ENCODE measurements at regions not wholly inside any gene's neighbourhood (a gene's known extent, or its start where the extent isn't known, plus 50 kb on each side); places are given as distances from the start of the nearest gene placed in this dataset.
"Not testable (repeated sequence)": the region's sequence is repeated elsewhere in the genome, so short reads cannot be mapped to it uniquely, and the experiment has no call there.

- DNase-seq, result no peak
Measured at GRCh38 chr13:27327633-27328032, 57.0 kb downstream of the RASL11A start.

DNA sequence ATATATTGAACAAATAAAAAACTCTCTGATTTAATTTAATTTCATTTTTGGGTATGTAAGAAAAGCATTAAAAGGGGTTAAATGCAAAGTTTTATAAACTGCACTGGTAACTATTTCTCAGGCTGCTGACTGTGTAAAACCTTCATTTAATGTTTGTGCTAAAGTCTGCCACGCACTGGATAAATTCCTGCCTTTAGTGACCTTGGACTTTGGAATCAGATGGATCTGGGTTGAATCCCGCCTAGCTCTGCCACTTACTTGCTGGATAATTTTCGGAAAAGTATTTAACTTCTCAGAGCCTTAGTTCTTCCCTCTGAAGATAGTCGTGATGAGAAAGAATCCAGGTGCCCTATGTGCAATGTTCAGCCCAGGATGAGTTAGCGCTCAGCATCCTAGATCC lies 58.6 kb downstream of the RASL11A start:
- DNase-seq, result no peak

GRCh38 chr13:27334774-27335435 lies 64.3 kb downstream of the RASL11A start:
- peak; percentile 85 to 94 for DNase-seq

DNA sequence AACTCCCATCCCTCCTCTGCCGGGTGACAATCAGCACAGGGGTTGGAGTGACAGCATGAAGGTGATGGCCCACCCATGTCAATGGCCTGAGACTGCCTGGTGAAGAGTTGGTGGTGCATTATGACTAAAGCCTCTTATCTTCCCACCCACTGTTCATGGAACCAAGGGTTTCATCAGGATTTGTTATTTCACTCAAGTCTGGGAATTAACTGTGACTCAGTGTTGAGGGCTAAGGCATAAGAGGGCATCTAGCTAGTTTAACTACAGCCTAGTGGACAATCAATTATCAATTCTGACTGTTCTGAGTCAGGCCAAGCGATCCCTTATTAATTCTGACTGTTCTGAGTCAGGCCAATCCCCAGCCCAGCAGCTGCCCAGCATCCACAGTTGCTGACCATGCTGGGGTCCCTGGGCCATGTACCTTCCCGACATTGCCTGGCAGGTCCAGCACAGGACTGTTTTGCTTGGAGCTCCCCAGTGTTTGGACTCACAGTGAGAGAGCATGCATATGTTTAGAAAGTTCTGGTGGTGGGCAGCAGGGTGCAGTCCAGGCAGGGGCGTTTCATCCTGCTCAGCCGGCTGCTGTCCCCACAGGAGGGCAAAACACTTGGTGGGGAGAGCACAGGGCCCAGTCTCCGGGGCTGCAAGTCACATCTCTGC lies 65.5 kb downstream of the RASL11A start:
- DNase-seq, result no peak

- no peak for DNase-seq
Measured at GRCh38 chr13:27338207-27338606, 67.6 kb downstream of the RASL11A start.

GRCh38 chr13:27338816-27339215 lies 68.2 kb downstream of the RASL11A start:
- DNase-seq, result peak in 1 of 2 experiments; percentile 38

DNA sequence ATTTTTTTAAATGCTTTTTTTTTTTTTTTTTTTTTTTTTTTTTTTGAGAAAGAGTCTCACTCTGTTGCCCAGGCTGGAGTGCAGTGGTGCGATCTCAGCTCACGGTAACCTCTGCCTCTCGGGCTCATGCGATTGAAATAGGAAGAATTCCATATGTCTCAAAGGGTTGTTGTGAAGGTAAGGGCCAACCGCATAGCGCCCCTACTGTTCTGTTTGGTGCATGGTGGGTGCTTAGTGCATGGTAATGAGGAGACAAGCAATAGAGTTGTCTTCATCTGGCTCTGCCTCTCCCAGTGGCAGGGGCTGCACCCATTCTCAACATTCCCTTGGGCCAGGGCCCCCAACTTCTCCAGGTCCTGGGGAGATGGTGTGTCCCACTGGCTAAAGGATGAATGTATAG lies 68.7 kb downstream of the RASL11A start:
- peak; percentile 73 to 89 for DNase-seq

DNA sequence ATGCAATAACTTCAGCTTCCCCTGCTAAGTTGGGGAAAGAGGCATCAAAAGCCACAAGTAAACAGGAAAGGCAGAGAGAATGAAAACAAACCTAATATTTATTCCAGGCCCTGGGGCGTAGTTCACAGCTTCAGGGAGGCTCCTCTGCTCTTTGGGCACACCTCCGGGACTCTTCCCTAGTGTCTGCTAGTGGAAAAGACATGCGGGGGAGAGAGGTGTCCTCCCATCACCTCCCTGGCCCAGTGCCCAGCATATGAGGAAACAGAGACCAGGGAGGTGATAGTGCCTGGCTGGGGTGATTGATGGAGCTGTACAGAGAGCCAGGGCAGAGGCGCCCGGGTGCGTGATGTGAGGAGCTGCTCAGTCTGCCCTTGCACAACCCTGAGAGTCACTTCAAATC lies 71.0 kb downstream of the RASL11A start:
- no peak for DNase-seq

DNA sequence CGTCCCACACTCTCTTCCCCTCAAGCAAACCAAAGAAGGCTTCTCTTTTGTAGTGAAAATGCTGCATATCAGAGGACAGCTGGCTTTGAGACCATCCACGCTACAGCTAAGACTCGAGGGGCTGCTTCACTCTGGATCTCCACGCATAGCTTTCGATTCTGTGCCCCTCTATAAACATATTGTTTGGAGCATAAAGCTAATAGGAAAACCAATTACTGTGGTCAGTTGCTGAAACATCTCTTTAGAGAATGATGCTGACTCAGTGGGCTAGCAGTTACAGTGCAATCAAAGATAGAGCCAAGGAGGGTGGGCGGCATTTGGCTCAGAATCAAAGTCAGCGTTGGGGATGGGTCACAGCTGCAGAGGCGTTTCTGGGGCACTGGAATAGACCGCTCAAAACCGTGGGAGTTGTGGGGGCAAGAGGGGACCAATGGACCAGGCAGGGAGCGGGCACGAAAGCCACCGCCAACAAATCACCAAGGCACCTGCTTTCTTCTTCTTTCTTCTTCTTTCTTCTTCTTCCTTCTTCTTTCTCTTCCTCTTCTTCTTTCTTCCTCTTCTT lies 76.7 kb downstream of the RASL11A start:
- DNase-seq, result no peak

DNA sequence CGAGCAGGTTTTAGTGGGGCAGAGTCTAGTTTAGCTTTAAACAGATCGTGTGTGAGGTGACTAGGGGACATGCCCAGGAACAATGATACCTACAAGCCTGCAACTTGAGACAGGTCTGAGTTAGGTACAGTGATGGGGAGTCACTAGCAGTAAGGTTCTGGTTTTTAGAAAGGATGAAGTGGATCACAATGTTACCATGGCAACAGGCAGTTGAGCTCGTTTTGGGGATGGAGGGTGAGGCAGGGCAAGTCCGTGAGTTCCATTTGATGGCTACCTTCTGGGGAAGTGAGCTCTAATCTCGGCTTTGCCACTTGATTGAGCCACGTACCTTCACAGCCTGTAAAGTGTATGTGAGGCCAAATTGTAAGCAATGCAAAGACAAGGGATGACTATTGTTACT lies 76.0 kb upstream of the GTF3A start:
- no peak for DNase-seq

DNA sequence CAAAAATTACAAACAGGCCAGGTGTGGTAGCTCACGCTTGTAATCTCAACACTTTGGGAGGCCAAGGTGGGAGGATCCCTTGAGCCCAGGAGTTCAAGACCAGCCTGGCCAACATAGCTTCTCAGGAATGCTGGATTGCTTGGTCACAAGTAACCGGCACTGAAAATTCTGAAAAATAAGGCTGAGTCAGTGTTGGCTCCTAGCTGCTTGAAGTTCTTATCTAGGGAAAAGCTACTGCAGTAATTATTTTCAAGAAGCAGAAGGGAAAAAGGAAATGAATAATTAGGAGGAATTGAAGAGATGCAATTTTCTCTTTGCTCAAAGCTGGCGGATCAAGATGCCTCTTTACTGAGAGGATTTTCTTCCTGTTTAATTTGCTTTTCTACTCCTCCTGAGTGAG lies 75.0 kb upstream of the GTF3A start:
- DNase-seq, result no peak

- DNase-seq, result not testable (repeated sequence)
Measured at GRCh38 chr13:27350825-27351224, 73.6 kb upstream of the GTF3A start.

- no peak for DNase-seq
Measured at GRCh38 chr13:27352698-27353097, 71.7 kb upstream of the GTF3A start.

GRCh38 chr13:27353166-27353583 lies 71.2 kb upstream of the GTF3A start:
- no peak for DNase-seq

DNA sequence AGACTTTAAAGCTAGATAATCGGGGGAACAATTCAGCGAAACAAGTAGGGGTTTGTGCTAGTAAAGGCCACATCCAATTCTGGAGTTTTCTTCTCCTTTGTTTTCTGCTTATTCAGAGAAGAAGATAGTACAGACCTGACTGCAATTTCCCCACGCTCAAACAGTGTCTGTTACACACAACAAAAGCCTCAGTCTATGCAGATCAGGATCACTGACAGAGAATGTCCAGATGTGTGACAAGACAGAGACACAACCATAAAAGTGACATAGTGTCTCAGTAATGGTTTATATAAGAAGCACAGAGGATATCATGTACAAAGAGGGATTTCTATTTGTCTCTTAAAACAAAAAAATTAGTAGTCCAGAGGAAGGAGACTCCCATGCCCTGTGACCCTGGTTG lies 70.7 kb upstream of the GTF3A start:
- DNase-seq, result no peak

DNA sequence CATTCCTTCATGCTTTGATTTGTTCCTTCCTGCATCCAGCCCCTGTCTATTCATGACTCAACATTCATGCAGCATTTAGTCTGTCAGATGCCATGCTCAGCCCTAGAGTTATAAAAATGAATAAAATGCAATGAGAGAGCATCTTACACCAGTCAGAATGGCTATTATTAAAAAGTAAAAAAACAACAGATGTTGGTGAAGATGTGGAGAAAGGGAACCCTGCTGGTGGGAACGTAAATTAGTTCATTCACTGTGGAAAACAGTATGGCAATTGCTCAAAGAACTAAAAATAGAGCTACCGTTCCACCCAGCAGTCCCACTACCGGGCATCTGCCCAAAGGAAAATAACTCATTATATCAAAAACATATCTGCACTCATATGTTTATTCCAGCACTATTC lies 70.0 kb upstream of the GTF3A start:
- DNase-seq, result no peak

GRCh38 chr13:27355894-27356293 lies 68.5 kb upstream of the GTF3A start:
- DNase-seq, result peak; percentile 29 to 82

GRCh38 chr13:27358420-27358819 lies 66.0 kb upstream of the GTF3A start:
- DNase-seq, result no peak

GRCh38 chr13:27359199-27359821 lies 65.1 kb upstream of the GTF3A start:
- DNase-seq, result peak; percentile 58 to 74

GRCh38 chr13:27360562-27360961 lies 63.9 kb upstream of the GTF3A start:
- no peak for DNase-seq

DNA sequence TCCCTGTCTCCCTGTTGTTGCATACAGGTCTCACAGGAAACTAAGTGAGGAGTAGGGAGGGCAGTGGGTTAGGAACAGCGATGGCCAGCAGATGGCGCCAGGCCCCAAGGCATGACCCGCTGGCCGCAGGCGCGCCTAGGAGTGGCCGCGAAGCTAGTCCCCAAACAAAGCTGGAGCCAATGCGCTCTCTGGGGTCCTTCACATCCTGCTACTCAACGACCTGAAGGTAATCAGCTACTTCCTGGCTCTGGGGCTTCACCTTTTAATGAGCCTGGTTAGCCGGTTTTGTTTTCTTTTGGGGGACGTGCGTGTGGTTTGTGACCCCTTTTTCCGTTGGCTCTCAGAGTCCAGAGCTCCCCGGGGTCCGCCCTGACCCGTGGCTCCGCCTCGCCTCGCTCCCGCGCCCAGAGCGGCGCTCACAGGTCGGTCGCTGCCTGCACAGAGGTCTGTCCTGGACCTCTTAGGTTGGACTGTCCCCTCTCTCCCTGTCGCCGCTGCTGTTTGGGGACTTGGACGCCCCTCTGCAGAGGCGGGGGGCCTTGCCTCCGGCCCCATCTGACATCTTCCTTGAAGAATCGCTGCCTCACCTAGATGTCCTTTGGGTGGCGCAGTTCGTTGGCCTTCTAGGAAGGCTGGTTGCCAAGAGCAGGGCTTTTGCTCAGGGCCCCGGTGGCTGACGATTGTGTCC lies 62.2 kb upstream of the GTF3A start:
- peak; percentile 90 to 92 for DNase-seq

DNA sequence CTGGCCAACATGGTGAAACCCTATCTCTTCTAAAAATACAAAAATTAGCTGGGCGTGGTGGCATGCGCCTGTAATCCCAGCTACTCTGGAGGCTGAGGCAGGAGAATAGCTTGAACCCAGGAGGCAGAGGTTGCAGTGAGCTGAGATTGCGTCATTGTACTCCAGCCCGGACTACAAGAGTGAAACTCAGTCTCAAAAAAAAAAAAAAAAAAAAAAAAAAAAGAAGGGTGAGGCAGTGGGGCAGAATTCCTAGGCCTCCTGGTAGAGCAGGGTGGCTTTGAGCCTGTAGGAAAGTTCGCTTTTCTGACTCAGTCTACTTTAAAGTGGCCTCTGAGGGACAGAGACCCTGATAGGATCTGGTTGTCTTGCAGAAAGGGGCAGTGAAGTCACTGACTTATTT lies 60.8 kb upstream of the GTF3A start:
- DNase-seq, result not testable (repeated sequence)

- no peak for DNase-seq
Measured at GRCh38 chr13:27367570-27367969, 56.8 kb upstream of the GTF3A start.
